GM13976 (cell line): ENCODE measurements at regions not wholly inside any gene's neighbourhood (a gene's known extent, or its start where the extent isn't known, plus 50 kb on each side); places are given as distances from the start of the nearest gene placed in this dataset.

Experiments
- DNase-seq: peaks from one replicate; pipeline ENCODE4 v3.0.0; 2012; ENCODE audit warnings: low spot score
- in situ Hi-C: fragments of 300-500 bp; cut with MboI; formaldehyde crosslinking; loops from one replicate; pipeline ENCODE4 v1.12.0; 2022; ENCODE audit warnings: low sequenced_read_pairs, mixed read lengths, inconsistent platforms; ENCODE audit not compliant: unreplicated experiment
- TF ChIP-seq, protein P1 (sequence below): IDR thresholded peaks from 2 replicates; pipeline ENCODE4 v1.5.1; 2012; ENCODE audit warnings: borderline replicate concordance, mild to moderate bottlenecking; ENCODE audit not compliant: insufficient read depth; ENCODE audit errors: extremely low read depth, missing control alignments, control extremely low read depth

DNA sequence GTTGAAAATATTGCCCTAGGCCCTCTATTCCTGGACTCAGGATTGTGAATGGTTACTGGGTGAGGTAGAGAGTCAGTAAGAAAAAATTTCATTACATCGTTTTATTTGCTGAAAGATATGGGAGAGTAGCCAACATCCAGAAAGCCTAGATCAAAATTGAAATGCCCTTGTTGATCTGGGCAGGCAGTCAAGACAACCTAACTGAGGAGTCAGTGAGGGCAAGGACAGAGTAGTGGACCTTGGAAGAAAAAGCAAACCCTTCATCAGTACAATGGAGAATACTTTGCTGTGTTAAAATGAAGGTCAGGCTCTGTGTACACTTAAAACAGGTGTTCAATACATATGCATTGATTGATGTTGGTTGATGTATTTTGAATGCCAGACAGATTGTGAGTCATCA, 576.7 kb downstream of the OLFM4 start:
- in situ Hi-C loops: no loop called here
- TF ChIP-seq, protein P1, sequence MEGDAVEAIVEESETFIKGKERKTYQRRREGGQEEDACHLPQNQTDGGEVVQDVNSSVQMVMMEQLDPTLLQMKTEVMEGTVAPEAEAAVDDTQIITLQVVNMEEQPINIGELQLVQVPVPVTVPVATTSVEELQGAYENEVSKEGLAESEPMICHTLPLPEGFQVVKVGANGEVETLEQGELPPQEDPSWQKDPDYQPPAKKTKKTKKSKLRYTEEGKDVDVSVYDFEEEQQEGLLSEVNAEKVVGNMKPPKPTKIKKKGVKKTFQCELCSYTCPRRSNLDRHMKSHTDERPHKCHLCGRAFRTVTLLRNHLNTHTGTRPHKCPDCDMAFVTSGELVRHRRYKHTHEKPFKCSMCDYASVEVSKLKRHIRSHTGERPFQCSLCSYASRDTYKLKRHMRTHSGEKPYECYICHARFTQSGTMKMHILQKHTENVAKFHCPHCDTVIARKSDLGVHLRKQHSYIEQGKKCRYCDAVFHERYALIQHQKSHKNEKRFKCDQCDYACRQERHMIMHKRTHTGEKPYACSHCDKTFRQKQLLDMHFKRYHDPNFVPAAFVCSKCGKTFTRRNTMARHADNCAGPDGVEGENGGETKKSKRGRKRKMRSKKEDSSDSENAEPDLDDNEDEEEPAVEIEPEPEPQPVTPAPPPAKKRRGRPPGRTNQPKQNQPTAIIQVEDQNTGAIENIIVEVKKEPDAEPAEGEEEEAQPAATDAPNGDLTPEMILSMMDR: no peak
- no peak for DNase-seq

DNA sequence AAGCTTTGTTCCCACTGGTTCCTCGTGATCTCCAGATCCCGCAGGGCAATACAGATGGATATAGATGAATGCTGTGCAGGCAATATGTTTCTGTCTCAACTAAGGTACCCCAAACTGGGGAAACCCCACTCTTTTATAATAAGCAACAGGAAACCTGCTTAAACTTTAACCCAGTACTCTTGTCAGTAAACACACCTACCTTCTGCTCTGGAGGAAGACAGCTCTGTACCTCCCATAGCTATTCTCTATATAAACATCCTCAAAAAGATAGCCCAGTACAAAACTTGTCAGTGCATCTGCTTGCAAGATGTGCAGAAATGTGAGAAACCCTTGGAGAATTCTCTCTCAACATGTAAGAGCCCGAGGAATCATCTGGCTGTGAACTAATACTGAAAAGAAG, 583.6 kb downstream of the OLFM4 start:
- DNase-seq: no peak
- TF ChIP-seq, protein P1: no peak
- in situ Hi-C loops: no loop called here

DNA sequence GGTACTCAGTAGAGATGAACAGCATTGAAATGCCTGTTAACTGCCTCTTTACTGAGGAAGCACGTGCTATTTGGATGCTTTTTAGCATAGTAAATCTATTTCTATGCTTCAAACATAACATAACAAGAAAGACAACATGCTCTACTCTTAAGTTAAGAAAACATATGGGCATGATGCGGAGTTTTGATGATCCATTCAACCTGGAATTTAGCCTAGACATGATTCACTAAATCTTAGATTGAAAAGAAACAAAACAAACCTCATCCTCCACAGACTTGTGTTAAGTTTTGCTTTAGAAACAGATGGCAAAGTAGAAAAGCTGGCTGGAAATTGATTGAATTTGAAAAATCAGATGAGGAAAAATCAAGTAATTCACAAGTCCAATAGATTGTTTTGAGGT, 593.8 kb downstream of the OLFM4 start:
- in situ Hi-C loops: no loop called here
- no peak for DNase-seq
- TF ChIP-seq, protein P1: no peak

DNA sequence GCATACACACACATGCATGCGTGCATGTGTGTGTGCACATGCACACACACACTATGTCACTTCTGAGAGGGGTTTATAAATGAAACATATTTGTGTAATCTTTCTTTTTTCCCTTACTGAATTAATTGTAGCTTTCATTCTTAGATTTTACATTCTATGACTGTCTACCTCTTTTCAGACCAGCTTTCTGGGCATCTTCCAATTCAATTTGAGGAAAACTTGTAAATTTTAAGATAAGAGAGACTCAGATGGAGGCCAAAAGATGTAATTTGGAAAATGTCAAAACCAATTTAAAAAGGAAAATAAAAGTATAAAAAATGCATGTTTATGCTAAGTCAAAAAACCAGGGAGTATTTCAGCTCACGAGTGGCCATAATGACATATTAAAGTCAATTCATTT, 594.5 kb downstream of the OLFM4 start:
- no peak for DNase-seq
- in situ Hi-C loops: no loop called here
- TF ChIP-seq, protein P1: no peak

DNA sequence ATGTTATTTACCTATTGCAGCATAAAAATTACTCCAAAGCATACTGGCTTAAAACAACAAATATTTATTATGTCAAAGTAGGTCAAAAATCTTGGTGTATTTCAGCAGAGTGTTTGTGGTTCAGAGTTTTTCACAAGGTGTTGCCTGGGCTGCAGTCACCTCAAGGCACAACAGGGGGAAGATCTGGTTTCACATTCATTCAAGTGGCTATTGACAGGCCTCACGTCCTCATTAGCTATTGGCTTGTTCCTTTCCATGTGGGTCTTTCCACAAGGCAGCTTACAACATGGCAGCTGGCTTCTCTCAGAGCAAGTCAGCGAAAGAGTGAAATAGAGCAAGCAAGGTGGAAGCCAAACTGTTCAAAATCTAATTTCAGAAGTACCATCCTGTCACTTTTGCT, 602.9 kb downstream of the OLFM4 start:
- in situ Hi-C loops: no loop called here
- no peak for DNase-seq
- TF ChIP-seq, protein P1: no peak

DNA sequence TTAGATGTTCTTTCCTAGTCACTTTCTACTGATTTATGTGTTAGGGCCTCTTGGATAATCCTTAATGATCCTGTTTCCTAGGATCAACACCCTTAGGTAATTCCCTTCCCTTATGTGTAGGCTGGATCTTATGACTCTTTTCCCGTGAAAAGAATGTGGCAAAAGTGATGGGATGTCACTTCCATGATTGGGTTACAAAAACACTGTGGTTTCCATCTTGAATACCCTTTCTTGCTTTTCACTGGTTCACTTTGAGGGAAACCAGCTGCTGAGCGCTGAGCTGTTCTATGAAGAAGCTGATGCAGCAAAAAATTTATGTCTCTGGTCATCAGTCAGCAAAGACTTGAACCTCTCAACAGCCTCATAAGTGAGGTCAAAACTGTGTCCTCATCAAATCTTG, 609.4 kb downstream of the OLFM4 start:
- no peak for DNase-seq
- TF ChIP-seq, protein P1: no peak
- in situ Hi-C loops: no loop called here

DNA sequence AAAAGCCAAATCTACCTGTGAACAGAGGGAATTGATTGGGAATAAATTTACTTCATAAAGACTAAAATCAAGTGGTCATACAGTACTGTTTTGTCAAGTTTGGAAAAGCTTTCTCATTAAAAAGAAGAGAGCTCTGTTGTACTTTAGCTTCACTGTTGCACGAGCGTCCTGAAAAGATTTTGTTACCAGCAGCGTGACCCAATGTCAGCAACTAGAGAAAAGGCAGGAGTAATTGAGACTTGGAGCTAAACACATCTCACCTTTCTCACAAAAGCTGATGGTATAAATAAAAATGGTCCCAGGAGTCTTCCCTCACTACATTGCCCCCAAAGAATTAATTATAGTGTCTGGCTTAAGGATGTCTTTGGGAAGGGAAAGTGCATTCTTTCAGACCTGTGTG, 613.7 kb downstream of the OLFM4 start:
- DNase-seq: no peak
- in situ Hi-C loops: no loop called here
- TF ChIP-seq, protein P1: no peak
